ENCODE measurements at regions not wholly inside any gene's neighbourhood (a gene's known extent, or its start where the extent isn't known, plus 50 kb on each side); places are given as distances from the start of the nearest gene placed in this dataset.
"Not testable (repeated sequence)": the region's sequence is repeated elsewhere in the genome, so short reads cannot be mapped to it uniquely, and the experiment has no call there.

GRCh38 chr7:138316421-138317043, 143.5 kb upstream of the TRIM24 start:
- no peak for DNase-seq

- no peak for DNase-seq
Measured at GRCh38 chr7:138317044-138317596, 142.9 kb upstream of the TRIM24 start.

GRCh38 chr7:138324941-138325340, 135.1 kb upstream of the TRIM24 start:
- DNase-seq, result no peak

- DNase-seq, result no peak
Measured at GRCh38 chr7:138325434-138325833, 134.6 kb upstream of the TRIM24 start.

GRCh38 chr7:138328215-138328614, 131.8 kb upstream of the TRIM24 start:
- DNase-seq, result no peak

GRCh38 chr7:138332850-138333249, 127.2 kb upstream of the TRIM24 start:
- DNase-seq, result not testable (repeated sequence)

GRCh38 chr7:138338361-138338760, 121.7 kb upstream of the TRIM24 start:
- no peak for DNase-seq

- DNase-seq, result not testable (repeated sequence)
Measured at GRCh38 chr7:138339229-138339628, 120.8 kb upstream of the TRIM24 start.

- no peak for DNase-seq
Measured at GRCh38 chr7:138342990-138343389, 117.1 kb upstream of the TRIM24 start.

GRCh38 chr7:138345567-138345966, 114.5 kb upstream of the TRIM24 start:
- no peak for DNase-seq

- DNase-seq, result no peak
Measured at GRCh38 chr7:138346975-138347374, 113.1 kb upstream of the TRIM24 start.

- DNase-seq, result no peak
Measured at GRCh38 chr7:138349841-138350700, 110.0 kb upstream of the TRIM24 start.

GRCh38 chr7:138350701-138351357, 109.2 kb upstream of the TRIM24 start:
- no peak for DNase-seq

- no peak for DNase-seq
Measured at GRCh38 chr7:138352570-138353461, 107.2 kb upstream of the TRIM24 start.

GRCh38 chr7:138354066-138354465, 106.0 kb upstream of the TRIM24 start:
- no peak for DNase-seq

- no peak for DNase-seq
Measured at GRCh38 chr7:138355254-138355653, 104.8 kb upstream of the TRIM24 start.

GRCh38 chr7:138358850-138359341, 101.2 kb upstream of the TRIM24 start:
- DNase-seq, result no peak

GRCh38 chr7:138359870-138360559, 100.0 kb upstream of the TRIM24 start:
- DNase-seq, result no peak

- no peak for DNase-seq
Measured at GRCh38 chr7:138363721-138364120, 96.3 kb upstream of the TRIM24 start.

GRCh38 chr7:138366137-138366536, 93.9 kb upstream of the TRIM24 start:
- not testable (repeated sequence) for DNase-seq

Measured in hypothalamus (tissue), 51 donors.